ENCODE measurements at regions not wholly inside any gene's neighbourhood (a gene's known extent, or its start where the extent isn't known, plus 50 kb on each side); places are given as distances from the start of the nearest gene placed in this dataset.

DNA sequence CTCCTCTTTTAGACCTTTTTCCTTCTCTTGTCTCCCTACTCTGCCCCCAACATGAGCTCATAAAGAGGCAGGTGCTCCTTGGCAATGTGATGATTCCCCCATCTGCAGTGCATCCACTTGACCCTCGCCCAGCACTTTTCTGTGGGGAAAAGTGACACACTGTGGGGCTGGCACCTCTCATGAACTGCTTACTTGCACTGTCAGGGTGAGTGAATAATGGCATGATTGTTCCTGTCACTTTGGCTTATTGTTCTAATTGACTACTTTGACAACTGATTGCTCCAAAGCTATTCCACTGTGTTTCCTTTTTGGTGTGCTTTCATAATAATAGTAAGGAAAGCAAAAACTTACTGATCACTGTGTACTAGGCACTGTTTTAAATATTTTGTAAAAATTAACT, 253.3 kb upstream of the SUCLG2 start:
- Histone ChIP-seq H3K36me3 (replicated peaks in 1 of 2) (no peaks in the 10 kb centered on the region), H3K27ac (no peak overlapping the region), H3K27me3 (no peaks in the 10 kb centered on the region), H3K9me3 (replicated peaks in 1 of 3) (no peaks in the 10 kb centered on the region), H3K4me1 (replicated peaks in 1 of 2) (no peaks in the 10 kb centered on the region), H3K4me3 (no peak overlapping the region)
- DNase-seq, result no peak
- WGBS, 4 donors, result 75 to 95% (median 78%) methylated on average over 1 of the region's 1 CpG
- intact Hi-C loops (cut with DNase I), result no loop called here
- TF ChIP-seq, protein P1, sequence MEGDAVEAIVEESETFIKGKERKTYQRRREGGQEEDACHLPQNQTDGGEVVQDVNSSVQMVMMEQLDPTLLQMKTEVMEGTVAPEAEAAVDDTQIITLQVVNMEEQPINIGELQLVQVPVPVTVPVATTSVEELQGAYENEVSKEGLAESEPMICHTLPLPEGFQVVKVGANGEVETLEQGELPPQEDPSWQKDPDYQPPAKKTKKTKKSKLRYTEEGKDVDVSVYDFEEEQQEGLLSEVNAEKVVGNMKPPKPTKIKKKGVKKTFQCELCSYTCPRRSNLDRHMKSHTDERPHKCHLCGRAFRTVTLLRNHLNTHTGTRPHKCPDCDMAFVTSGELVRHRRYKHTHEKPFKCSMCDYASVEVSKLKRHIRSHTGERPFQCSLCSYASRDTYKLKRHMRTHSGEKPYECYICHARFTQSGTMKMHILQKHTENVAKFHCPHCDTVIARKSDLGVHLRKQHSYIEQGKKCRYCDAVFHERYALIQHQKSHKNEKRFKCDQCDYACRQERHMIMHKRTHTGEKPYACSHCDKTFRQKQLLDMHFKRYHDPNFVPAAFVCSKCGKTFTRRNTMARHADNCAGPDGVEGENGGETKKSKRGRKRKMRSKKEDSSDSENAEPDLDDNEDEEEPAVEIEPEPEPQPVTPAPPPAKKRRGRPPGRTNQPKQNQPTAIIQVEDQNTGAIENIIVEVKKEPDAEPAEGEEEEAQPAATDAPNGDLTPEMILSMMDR (IDR thresholded peaks at IDR 0.05), result no peak
- TF ChIP-seq POLR2A (IDR thresholded peaks at IDR 0.05), result no peak

DNA sequence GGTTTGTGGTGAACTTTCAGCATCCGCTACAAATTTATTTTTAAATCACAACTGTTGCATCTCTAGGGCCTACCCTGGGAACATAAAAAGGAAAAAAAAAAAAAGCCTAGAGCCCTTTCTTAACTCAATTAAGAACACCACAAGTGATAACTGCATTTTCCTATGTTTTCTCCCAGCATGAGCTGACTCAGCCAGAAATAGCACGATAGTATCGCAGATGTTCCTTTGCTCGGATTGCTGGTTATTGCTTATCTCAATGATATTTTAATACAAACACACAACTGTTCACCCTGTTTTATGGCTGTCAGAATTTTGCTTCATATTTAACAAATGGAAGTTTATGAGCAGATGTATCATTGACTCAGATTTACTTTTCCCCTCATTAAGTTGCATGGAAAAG, 251.8 kb upstream of the SUCLG2 start:
- no peak overlapping the region for H3K27ac ChIP-seq

DNA sequence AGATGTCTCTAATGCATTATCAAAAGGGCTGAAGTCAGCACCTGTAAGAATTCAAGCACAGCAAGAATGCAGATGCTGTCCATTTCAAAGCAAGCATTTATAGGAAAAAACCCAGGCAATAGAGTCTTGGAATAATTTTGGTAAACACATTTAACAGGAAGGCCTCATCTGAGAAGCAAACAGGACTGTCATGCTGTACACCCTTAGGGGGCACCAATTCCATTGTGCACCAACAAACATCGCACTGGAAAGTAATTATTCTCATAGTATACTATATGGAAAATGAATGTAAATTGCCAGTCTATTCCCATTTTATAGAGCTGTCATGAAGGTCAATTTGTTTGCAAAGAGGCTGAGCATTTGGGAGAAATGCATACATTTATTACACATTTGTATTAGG, 247.3 kb upstream of the SUCLG2 start:
- intact Hi-C loops (cut with DNase I), result no loop called here
- WGBS, 4 donors, result 84 to 92% (median 90%) methylated on average over 1 of the region's 1 CpG
- H3K27me3 ChIP-seq, result no peaks in the 10 kb centered on the region
- no peaks in the 10 kb centered on the region for H3K36me3 ChIP-seq (replicated peaks in 1 of 2)
- DNase-seq, result no peak
- H3K27ac ChIP-seq, result no peak overlapping the region
- no peaks in the 10 kb centered on the region for H3K4me1 ChIP-seq (replicated peaks in 1 of 2)
- H3K4me3 ChIP-seq, result no peak overlapping the region
- no peak for TF ChIP-seq POLR2A (IDR thresholded peaks at IDR 0.05)
- TF ChIP-seq, protein P1 (IDR thresholded peaks at IDR 0.05), result no peak
- H3K9me3 ChIP-seq (replicated peaks in 1 of 3), result no peaks in the 10 kb centered on the region

More for the DNA sequence above, 251.8 kb upstream of the SUCLG2 start:
- no peak overlapping the region for H3K4me3 ChIP-seq
- no peaks in the 10 kb centered on the region for H3K27me3 ChIP-seq
- WGBS, 4 donors, result 64 to 77% (median 68%) methylated on average over 4 of the region's 4 CpGs
- intact Hi-C loops (cut with DNase I), result no loop called here
- H3K36me3 ChIP-seq (replicated peaks in 1 of 2), result no peaks in the 10 kb centered on the region
- no peak for DNase-seq
- no peaks in the 10 kb centered on the region for H3K9me3 ChIP-seq (replicated peaks in 1 of 3)
- TF ChIP-seq, protein P1 (IDR thresholded peaks at IDR 0.05), result no peak
- TF ChIP-seq POLR2A (IDR thresholded peaks at IDR 0.05), result no peak
- H3K4me1 ChIP-seq (replicated peaks in 1 of 2), result no peaks in the 10 kb centered on the region

DNA sequence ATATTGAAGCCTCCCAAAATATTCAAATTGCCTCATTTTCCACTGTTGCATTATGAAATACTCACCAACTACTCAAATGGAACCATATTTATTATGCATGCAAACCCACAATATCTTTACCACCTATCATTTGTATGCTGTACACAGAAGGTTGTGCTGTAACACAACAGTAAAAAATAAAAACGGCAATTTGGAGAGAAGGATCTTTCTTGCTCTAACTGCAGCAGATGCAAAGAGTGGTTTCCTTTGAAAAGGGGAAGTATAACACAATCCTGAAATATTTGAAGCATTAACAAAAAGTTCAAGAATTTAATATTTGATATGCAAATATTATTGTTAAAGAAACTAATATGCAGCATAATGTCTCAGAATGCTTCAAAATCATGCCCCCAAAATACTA, 244.5 kb upstream of the SUCLG2 start:
- 67 to 79% (median 77%) methylated on average over 1 of the region's 1 CpG for WGBS, 4 donors
- no peak for DNase-seq
- no peaks in the 10 kb centered on the region for H3K36me3 ChIP-seq (replicated peaks in 1 of 2)
- no peaks in the 10 kb centered on the region for H3K27me3 ChIP-seq
- no peaks in the 10 kb centered on the region for H3K4me1 ChIP-seq (replicated peaks in 1 of 2)
- no peaks in the 10 kb centered on the region for H3K9me3 ChIP-seq (replicated peaks in 1 of 3)
- no peak overlapping the region for H3K4me3 ChIP-seq
- intact Hi-C loops (cut with DNase I), result no loop called here
- H3K27ac ChIP-seq, result no peak overlapping the region
- TF ChIP-seq, protein P1 (IDR thresholded peaks at IDR 0.05), result no peak
- TF ChIP-seq POLR2A (IDR thresholded peaks at IDR 0.05), result no peak
